HG02852 (cell line): ENCODE measurements at regions not wholly inside any gene's neighbourhood (a gene's known extent, or its start where the extent isn't known, plus 50 kb on each side); places are given as distances from the start of the nearest gene placed in this dataset.
"Not testable (repeated sequence)": the region's sequence is repeated elsewhere in the genome, so short reads cannot be mapped to it uniquely, and the experiment has no call there.

ENCODE experiments used
- ATAC-seq: cut with Tn5 transposase; IDR thresholded peaks from one replicate; pipeline ENCODE4 v1.9.1; 2021; ENCODE audit warnings: mild to moderate bottlenecking, moderate library complexity; ENCODE audit not compliant: unreplicated experiment

DNA sequence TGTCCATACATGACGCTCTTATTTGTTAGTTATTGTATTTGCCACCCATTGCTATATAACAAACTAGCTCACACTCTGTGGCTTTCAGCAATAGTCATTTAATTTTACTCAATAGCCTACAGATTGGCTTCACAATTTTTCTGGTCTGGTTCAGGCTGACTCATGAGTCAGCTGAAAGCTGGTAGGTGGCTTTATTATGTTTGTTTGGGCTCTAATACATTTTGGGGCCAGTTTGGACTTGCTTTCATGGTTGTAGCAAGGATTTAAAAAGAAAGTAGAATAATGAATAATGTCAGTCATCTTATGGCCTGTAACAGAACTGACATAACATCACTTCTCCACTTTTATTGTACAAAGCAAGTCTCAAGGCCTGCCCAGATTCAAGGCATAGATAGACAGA, 338.7 kb downstream of the LRRIQ3 start:
- no peak for ATAC-seq

DNA sequence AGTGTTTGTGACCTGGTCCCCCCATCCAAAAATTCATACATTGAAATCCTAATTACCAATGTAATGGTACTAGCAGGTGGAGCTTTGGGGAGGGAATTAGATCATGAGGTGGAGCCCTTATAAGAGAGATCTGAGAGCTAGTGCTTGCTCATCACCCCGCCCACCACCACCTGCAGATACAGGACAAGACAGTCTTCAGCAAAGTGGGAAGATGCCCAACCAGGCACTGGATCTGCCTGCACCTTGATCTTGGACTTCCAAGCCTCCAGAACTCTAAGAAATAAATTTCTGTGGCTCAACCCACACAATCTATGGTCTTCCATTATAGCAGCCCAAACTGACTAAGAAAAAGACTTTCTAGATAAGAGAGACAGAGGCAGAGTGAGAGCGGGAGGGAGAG, 343.4 kb downstream of the LRRIQ3 start:
- no peak for ATAC-seq

DNA sequence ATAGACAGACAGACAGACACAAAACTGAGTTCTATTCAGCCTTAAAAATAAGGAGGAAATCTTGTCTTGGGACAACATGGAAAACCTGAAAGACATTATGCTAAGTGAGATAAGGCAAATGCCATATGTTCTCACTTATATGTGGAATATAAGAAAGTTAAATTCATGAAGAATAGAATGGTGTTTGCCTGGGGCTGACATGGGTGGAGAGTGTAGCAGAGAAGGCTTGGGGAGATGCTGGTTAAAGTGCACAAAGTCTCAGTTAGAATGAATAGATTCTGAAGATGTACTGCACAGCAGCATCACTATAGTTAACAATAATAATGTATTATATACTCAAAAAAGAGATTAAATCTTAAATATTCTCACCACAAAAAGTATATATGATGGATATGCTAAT, 355.5 kb downstream of the LRRIQ3 start:
- ATAC-seq: no peak

DNA sequence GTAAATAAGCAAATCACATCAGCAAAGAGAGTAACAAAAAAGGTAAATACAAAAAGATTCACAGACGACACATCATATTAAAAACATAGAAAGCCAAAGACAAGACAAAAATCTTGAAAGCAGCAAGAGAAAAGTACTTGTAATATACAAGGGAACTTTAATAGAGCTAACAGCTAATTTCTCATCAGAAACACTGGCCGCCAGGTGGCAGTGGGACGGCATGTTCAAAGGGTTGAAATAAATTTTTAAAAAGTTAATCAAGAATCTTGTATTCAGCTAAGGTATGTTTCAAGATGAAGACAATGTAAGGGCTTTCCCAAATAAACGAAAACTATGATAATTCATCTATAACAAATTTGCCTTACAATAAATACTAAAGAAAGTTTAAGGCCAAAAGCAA, 358.1 kb downstream of the LRRIQ3 start:
- no peak for ATAC-seq

DNA sequence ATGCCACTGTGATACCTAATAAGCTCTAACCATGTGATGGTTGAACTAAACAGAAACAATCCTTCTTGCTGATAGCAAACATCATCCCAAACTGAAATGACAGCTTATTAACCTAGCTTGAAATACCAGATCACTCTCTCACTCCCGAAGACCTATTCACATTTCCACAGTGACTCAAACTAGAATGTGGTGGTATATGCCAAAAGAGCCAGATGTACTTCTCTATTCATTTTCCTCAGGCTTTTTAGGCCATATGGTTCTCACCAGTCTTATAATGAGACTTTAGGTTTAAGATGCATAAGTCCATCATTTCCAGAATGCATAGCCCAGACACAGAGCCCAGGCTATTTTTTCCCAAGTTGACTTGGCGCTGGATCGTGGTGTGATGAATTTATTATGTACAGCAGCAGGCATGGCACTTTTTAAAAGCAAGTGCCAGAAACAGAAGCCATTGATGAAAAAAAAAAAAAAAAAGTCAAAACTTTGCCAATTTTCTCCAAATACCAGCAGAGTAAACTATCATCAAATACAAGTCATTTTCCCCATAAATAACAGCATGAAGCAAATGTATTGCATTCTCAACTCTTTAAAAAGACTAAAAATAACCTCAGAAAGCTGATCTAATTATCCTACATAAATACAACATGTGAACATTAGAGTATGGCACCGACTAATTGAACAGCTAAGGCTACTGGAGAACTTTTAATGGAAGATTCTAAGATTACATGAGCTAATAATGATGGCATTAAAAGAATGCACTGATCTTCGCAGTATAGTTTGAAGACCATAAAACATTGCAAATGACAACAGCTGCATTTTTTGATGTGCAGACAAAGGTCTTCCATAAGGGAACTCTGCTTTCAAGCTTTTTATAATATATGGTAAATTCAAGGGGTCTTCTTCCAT, 365.4 kb downstream of the LRRIQ3 start:
- no peak for ATAC-seq

- ATAC-seq: not testable (repeated sequence)
Observed at GRCh38 chr1:73827283-73827682, 370.7 kb downstream of the LRRIQ3 start.

DNA sequence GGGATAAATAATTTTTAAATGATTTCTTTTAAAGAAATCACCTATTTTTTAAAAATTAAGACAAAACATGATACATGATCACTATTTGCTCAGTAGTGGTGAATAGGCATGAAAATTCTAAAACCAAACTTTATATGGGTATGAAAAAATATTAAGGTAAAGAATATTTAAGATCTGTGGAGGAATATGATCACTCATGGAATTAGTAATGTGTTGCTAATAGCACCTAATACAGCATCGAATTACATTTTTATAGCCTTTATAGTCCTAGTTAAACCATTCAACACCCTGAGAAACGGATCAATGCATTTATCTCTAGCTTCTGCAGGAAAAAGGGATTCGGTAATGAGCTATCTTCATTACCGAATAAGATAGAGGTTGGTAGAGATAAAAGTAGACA, 373.9 kb downstream of the LRRIQ3 start:
- no peak for ATAC-seq

DNA sequence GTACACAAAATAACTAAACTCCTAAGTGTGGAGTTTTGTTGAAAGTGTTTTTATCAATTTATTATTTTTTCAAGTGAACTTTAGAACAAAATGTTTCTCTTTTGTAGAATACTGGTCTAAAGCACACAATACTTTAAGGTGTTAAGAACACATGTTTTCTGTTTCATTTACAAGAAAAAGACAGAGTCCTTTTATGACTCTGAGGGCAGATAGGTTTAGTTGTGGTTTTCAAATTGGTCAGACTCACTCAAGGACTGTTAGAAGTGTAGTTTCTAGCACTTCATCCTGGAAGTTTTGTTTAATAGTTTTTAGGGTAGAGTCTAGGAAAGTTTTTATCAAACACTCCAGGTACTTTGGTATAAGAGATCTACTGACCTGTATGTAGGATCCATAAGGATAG, 376.5 kb downstream of the LRRIQ3 start:
- ATAC-seq: peak; percentile 70

GRCh38 chr1:73820843-73821242, 377.1 kb downstream of the LRRIQ3 start:
- no peak for ATAC-seq

GRCh38 chr1:73813716-73814115, 384.3 kb downstream of the LRRIQ3 start:
- ATAC-seq: no peak

GRCh38 chr1:73813236-73813635, 384.7 kb downstream of the LRRIQ3 start:
- ATAC-seq: no peak

- no peak for ATAC-seq
Observed at GRCh38 chr1:73811798-73812197, 386.2 kb downstream of the LRRIQ3 start.

GRCh38 chr1:73804935-73805334, 393.0 kb downstream of the LRRIQ3 start:
- ATAC-seq: no peak

- ATAC-seq: no peak
Observed at GRCh38 chr1:73803380-73803779, 394.6 kb downstream of the LRRIQ3 start.

GRCh38 chr1:73801912-73802429, 396.0 kb downstream of the LRRIQ3 start:
- no peak for ATAC-seq

GRCh38 chr1:73800376-73800775, 397.6 kb downstream of the LRRIQ3 start:
- no peak for ATAC-seq

DNA sequence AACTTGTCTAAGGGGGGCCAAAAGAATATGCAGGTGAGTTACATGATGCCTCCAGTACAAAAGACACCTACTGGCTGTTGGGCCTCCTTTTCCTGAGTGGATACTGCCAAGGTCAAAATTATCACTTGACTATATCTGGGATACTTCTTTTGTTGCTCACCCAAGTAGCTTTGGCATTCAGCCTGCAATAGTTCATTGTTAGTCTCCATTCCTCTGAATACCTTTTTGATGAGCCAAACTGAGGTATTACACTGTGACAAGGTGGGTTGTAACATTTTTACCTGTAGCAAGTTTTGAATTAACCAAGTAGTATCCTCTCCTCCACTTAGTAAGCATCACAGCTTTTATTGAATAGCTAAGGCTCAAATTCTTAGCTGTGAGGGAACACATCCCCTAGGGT, 408.0 kb downstream of the LRRIQ3 start:
- no peak for ATAC-seq

DNA sequence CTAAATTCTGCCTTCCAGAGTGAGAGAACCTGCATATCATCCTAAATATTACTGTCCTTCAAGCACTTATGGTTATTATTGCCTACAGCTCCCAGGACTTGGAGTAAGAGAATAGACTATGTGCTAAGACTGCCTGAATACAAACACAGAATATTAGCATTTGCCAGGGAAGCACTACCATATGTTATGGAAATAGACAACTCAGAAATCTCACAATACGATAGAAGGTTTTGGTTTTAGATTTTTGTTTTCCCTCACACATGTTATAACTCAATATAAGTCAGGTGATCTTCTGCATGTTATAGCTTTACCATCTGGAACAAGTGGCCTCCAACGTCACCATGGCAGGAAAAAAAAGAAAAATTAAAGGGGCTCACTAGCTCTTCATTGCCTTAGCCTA, 413.9 kb downstream of the LRRIQ3 start:
- ATAC-seq: no peak

DNA sequence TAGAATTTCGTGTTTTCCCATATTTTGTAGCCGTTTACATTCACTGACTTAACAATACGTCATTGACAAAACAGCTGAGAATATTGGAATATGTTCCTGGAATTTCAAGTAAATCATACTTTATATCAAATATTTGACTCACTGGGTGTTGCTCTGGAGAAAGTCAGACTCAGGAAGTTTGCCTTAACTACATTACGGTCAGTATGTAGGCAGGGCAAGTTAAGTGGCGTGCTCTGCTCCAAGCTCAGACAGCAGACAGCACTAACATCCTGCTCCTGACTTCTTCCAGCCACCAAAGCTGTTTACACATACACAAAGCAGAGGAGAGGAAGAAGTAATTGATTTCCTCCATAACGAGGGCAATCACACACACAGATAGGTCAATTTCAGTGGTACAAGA, 414.6 kb downstream of the LRRIQ3 start:
- ATAC-seq: no peak

DNA sequence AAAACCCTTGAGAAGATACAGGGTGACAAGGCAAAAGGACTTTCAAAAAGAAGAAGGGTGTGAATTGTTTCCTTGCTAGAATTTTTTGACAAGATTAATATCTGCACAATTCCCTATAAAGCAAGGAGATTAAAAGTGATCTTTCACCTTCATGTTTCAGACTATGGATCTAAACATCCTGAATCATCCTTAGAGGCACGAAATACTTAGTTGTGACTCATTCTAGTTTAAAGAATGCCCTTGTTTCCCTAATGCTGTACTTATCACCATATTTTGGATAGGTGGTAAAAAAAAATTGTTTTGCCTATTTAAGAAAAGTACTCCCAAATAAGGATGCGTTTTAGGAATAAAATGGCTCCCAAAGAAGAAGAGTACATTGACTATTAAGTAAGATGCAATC, 415.1 kb downstream of the LRRIQ3 start:
- ATAC-seq: no peak

DNA sequence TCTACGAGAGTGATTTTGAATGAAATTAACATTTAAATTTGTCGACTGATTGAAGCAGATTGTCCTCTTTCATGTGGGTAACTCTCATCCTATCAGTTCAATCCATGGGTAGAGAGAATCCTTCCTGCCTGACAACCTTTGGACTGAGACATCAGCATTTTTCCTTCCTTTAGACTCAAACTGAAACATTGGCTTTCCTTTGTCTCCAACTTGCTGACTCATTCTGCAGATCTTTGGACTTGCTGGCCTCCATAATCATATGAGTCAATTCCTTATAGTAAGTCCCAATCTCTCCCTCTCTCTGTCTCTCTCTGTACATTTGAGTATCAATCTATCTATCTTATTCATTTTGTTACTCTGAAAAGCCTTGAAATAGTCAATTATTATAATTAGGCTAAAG, 416.7 kb downstream of the LRRIQ3 start:
- no peak for ATAC-seq

DNA sequence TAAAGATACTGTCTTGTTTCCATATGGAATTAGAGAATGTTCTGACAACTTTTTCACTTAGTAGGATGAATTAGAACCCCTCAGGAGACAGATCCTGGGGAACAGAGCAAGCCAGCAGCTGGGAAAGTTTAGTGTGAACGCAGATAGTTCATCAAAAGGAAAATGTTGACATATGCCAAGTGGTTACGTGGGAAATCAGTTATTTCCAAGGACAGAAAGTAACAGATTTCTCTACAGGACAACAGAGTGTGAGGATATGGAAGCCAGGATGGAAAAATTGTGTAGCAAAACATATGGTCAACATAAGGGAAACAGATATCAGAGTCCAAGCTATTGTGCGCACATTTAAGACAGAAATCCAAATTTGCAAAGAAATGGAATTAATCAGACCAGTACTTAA, 419.5 kb downstream of the LRRIQ3 start:
- ATAC-seq: no peak

DNA sequence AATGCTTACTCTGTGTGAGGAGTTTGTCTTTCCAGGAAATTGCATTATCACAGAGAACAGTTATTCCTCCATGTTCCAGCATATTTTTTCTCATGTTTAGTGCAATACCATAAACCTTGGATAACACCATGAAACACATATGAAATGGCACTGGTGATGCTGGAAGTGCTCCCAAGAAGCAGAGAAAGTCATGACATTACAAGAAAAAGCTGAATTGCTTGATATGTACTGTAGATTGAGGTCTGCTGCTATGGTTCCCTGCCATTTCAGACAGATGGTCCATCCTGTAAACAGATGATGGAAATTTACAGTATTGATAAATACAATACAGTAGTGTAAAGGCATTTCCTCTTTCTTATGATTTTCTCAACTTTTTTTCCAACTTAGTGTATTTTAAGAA, 422.1 kb downstream of the LRRIQ3 start:
- ATAC-seq: no peak
